Gastrocnemius medialis (tissue), 4 donors: ENCODE measurements at regions not wholly inside any gene's neighbourhood (a gene's known extent, or its start where the extent isn't known, plus 50 kb on each side); places are given as distances from the start of the nearest gene placed in this dataset.

Source experiments
- CTCF ChIP-seq, 5 experiments: fragments of 450-650 bp in 3 of 5; fragments of 200-600 bp in 2 of 5; sonication (generic) in 2 of 5; IDR thresholded peaks in 4 of 5; conservative IDR thresholded peaks in 1 of 5; 1 replicate in 4 of 5; 2 replicates in 1 of 5; pipeline ENCODE4 v1.5.1; 2016 to 2019; ENCODE audit warnings: antibody characterized with exemption in 5 of 5, mild to moderate bottlenecking in 3 of 5, moderate library complexity in 3 of 5
- POLR2A ChIP-seq, 2 donors: fragments of 450-650 bp; IDR thresholded peaks; one replicate each; pipeline ENCODE4 v1.6.1; 2017; ENCODE audit warnings: antibody characterized with exemption in 2 of 2, mild to moderate bottlenecking in 2 of 2, moderate library complexity in 2 of 2

- TF ChIP-seq CTCF (IDR thresholded peaks at IDR 0.05 in 4 of 5, conservative IDR thresholded peaks at IDR 0.05 in 1 of 5) = no peak
- TF ChIP-seq POLR2A (IDR thresholded peaks at IDR 0.05) = no peak
Measured at GRCh38 chr6:21918041-21918440, 324.5 kb downstream of the SOX4 start.
